ENCODE measurements at regions not wholly inside any gene's neighbourhood (a gene's known extent, or its start where the extent isn't known, plus 50 kb on each side); places are given as distances from the start of the nearest gene placed in this dataset.
A peak's percentile ranks its signal among the peaks of the same experiment; 100 is the strongest.

DNA sequence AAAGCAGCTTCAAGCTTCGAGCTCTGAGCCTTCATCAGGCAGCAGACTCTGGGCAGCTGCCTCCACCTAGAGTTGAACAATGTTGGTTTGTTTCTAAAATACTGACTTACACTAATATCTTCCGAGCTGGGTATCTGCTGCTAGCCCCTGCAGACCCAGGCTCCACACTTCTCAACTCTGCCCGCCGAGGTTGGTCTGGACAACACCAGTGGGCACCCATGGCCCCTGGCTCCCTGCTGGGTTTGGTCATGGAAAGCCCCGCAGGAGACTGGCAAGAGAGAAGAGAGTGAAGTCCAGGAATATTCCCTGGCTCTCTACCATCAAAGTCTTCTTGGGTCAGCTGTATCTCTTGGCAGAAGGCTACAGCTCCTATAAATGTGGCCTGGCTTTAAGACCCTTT lies 214.2 kb upstream of the TMEM132C start:
- no peak for DNase-seq

DNA sequence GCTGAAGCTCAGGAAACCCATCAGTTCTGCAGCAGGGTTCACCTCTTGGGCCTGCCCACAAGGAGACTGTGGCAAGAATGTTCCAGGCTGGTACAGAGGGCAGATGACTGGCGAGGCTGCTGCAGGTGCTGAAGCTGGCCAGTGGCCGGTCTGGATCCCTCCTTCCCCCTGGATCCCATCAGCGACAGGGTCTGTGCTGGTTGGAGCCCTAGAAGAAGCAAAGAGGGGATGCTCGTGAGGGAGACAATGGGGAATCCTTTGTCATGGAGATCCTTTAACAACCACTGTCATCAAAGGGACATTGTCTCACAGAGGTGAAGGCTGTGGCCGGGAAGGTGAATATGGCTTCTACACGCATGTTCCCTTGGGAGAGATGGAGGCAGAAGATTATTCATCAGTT lies 211.4 kb upstream of the TMEM132C start:
- DNase-seq: no peak

DNA sequence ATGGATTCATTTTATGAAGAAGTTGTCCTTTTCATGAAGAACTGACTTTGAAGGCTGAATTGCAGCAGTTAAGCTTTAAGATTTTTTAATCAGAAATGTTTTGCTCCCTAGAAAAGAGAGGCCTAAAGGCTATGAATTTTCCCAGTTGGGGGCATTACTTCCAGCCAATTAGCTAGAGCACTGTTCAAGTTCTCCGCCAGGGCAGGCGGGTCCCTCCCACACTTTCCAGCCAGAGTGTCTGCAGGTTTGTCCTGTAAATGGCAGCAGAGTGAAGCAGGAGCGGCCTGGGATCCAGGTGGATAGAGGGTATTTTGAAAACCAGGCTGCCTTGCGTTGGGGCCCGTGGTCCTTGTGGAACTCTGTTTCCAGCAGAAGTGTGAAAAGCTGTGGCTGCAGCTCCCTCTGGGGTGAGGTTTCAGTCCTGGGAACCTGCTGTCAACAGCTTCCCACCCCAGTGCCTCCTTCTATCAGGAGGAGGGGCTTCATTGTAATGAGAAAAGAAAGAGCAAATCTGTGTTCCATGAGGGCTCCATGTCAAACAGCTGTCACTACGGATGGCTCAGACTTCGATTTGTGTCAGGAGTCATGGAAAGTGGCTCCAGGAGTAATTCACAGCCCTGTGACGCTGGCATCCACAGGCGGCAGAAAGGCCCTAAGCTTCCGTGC lies 210.7 kb upstream of the TMEM132C start:
- no peak for DNase-seq

DNA sequence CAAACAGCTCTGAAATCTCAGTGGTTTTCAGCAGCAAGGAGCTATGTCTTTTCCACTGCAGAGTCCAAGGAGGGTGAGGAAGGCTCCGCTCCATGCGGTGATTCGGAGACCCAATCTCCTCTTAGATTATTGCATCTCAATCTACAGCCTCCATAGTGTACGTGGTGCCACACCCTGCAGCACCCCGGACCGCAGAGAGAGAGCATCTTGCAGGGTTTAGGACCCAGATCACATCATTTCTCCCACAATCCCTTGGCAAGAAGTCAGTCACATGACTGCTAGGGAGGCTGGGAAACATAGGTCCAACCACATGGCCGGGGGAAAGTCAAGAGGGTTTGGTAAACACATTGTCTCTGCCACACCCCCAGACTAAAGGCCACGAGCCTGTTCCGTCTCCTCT lies 209.4 kb upstream of the TMEM132C start:
- DNase-seq: no peak

DNA sequence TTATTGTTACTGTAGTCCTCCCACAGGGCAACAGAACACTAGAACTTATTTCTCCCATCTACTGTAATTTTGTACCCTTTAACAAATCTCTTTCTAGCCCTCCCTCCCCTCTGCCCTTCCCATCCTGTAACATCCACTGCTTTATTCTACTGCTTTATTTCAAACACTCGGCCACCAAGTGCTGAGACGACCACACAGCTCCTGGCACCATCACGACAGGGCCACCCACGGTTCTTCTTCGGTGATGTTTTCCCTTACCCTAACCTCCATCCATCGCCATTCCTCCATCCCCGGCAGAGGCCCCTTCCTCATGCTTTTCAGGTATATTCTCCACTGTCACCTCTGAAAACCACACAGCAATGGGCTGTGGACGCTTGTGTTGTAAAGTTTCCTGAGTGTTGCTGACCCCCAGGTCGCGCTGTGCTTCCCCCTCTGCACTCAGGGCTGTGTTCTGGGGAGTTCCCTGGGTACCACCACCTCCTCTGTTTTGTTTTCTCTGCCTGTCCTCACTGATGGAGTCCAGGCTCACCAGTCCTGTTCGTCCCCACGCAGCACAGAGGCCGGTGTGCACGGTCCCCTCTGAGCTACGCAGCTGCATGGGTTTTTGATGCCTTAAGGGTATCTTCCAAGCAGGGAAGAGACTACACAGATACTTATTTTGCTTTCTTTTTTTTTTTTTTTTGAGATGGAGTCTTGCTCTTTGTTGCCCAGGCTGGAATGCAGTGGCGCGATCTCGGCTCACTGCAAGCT lies 207.2 kb upstream of the TMEM132C start:
- DNase-seq: no peak

DNA sequence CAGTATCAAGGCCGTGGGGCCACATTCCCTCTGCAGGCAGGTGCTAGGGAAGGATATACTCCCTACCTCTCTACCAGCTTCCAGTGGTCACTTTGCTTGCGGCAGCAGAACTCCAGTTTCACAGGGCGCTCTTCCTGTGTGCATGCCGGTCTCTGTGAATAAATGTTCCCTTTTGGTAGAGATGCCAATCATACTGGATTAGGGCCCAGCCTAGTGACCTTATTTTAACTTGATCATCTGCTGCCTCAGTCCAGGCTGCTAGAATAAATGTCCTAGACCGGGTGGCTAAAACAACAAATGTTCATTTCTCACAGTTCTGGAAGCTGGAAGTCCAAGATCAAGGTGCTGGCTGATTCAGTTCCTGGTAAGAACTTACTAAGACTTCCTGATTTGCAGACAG lies 198.8 kb upstream of the TMEM132C start:
- no peak for DNase-seq

DNA sequence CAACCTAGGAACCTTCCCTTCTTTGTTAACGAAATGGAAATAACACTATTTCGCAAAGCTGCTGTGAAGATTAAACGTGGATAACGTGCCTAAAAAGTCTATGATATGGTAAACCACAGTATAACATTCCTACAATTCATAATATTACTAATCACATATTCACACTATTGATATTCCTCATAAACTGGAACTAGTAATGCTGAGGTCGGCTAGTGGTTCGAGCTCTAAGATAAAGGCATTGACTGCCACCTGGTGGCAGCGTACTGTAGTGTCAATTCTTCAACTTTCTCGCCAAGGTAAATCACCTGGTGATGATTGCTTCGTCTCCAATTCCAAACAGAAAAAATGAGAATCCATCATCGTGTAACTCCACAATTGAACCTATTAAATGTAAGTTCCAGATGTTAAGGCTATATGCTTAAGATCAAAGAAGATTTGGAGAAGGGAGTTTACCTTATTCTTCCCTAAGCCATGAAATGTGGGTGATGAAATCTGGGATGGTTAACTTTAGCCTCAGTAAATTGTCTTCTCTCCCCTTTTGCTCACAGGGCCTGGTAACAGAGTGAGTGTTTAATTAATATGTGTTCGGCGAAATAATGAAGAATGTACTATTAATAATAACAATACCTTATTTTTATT lies 197.5 kb upstream of the TMEM132C start:
- DNase-seq: no peak

DNA sequence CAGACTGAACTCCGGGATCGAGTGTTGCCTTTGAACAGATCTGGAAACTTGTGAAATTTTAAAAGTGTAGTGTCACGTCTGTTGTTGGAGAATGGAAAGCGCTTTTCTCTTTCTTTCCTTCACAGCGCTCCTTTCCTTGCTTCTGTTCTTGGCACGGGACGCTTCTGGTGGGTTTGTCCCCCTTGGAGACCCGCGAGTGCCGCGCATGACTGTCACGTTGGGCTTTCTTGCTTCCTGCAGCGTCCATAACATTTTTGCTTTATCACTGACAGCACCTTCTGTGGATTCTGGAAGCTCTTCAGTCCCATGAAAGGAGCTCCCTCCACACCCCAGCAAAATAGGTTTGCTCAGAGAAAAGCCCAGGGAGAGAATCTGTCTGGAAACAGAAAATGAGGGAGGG lies 193.0 kb upstream of the TMEM132C start:
- no peak for DNase-seq

DNA sequence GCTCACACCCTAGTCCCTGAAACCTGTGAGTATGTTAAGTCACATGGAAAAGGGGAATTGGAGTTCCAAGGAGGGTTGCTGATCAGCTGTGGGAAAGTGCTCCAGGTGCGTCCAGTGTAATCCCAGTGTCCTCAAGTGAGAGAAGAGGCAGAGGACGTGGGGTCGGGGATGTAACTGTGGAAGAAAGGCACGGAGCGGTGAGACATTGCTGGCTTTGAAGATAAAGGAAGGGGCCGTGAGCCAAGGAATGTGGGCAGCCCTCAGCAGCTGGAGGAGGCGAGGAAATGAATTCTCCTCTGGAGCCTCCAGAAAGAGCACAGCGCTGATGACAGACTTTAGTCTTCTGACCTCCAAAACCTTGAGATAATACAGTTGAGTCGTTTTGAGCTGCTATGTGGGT lies 191.6 kb upstream of the TMEM132C start:
- no peak for DNase-seq

DNA sequence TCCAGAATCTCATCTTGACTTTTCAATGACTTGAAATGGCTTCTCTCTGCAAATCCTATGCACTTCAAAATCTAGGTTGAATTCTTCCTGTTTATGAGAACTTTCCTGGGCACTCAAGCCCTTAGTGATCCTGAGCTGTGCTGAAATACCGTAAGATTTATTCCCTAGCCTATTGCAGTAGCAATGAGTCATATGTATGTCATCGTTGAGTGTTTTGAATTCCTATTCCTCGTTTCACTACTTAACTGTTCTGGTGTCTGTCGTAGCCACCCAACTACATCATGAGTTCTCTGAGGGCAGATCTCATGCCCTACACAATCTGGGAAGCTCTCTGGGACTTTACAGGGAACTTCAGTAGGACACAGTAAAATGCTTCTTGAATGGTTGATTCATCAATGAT lies 190.8 kb upstream of the TMEM132C start:
- no peak for DNase-seq

DNA sequence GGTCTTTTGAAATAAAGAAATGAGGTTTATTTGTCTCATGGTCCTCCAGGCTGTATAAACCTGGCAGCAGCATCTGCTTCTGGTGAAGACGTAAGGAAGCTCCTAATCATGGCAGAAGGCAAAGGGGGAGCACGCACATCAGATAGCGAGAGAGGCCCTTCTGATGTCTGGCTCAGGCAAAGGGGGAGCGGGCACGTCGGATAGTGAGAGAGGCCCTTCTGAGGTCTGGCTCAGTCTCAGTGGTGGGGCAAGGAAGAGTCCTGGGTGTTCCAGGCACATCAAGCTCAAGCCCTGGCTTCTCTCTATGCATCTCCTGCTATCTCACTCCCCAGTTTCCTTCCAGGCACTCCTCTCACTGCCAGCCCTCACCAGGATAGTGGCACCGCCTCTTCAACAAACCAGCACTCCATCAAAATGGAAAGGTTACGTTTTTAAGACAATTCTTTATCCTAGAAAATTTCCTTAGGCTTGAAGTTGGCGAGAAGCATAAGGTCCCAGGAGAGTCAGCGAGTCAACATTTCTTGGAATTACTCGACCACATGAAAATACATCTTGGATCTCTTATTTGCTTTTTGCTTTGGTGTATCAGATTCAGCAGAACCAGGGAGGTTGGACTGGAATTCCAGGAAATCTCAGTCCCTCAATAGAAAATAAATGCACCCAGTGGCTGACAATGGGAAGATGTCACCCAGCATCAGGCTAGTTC lies 189.6 kb upstream of the TMEM132C start:
- DNase-seq: no peak

DNA sequence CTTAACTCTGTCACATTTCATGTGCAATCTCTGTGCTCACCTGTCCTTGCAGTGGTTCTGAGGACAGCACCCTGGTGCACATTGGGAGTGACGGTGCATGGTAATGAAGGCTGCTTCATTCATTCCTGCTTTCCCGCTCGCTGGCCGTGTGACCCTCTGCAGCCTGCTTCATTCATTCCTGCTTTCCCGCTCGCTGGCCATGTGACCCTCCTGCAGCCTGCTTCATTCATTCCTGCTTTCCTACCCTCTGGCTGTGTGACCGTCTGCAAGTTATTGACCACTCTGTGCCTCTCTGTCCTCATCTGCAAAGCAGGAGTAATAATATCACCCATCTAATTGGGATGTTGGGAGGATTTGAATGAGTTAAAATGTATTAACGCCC lies 189.1 kb upstream of the TMEM132C start:
- no peak for DNase-seq

DNA sequence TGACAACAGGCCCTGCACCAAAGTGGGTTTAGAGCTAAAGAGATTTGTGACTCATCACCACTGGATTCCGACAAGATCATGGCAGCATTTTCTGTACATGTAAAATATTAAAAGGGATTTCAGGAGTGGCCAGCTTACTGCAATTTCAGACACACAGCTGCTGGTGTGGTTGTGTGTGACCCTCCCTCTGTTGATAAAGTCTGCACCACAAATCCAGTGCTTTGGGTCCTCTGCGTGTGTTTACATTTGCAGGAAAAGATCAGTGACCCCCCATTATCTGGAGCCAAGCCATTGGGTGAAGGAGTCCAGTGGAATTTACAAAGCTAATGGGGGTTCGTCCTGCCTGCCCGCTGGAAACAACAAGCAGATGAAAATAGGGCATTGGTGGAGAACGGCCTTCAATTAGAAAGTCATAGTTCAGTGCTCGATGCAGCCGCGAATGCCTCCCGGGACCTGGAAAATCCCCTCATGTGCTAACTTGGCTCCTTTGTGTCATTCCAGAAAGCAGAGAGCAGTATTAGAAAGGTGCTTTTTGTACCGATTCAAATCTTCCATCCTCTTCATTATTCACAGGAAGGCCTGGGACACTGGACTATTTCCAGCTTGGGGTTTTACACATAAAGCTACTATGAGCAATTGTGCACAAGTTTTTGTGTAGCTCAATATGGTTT lies 188.5 kb upstream of the TMEM132C start:
- DNase-seq: no peak

DNA sequence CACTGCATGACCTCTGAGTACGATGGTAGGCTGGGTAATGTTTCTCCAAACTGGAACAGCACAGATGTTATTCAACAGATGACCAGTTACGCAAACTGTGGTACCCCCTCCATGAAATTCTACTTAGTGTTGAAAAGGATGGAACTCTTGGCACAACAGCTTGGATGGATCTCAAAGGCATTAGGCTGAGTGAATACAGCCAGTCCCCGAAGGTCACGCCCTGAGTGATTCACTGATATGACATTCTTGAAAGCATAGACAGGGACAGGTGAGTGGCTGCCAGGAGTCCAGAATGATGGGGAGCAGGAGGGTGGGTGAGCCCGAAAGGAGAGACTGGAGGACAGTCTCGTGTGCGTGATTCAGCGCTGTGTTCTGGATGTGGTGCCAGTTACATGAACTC lies 187.5 kb upstream of the TMEM132C start:
- DNase-seq: no peak

DNA sequence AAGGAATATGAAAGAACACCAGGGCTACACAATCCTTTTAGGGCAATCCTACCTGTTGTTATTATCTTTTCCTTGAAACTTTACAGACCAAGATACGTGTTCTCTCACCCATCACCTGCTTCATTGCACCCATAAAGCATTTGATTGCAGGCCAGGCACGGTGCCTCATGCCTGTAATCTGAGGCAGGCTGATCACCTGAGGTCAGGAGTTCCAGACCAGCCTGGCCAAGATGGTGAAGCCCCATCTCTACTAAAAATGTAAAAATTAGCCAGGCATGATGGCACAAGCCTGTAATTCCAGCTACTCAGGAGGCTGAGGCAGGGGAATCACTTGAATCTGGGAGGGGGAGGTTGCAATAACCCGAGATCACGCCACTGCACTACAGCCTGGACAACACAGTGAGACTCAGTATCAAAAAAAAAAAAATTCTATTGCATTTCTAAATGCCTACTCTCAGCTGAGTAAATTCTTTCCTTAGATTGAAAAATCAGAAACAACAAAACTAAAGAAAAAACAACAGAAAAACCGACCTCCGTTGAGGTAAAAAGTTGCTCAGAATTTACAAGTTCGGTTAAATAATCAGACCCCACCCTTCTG lies 183.7 kb upstream of the TMEM132C start:
- no peak for DNase-seq

DNA sequence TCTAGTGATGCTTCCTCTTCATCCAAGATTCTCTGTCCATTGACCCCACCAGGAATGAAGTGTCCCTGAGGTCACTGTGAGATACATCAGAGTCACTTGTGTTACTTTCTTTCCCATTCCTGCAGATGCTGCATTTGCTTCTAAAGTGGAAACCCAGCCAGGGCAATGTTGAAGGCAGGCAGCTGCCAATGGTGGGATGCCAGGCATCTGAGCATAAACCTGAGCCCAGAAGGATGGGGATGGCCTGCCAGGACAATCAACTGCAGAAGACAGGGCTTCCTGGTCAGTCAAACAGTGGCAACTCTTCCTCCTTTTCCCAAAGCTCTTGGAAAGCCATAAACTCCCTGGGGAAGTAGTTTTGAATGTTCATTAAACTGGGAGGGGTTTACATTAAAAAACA lies 178.0 kb upstream of the TMEM132C start:
- DNase-seq: no peak

DNA sequence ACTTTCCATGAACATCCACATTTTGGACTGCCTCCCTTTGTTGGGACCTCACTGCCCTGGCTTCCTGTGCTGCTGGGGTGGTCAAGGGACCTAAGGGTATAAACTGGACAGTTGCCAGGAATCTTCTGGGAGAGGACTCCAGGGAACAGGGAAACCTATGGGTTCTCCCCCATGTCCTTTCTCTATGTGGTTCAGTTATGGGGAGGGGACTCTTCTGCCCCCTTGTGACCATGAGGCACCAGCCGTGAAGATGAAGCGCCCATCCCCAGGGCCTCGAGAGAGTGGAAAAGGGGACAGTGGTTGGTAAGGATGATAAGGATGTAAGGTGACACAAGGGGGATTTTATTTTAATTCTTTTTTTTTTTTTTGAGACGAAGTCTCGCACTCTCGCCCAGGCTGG lies 177.0 kb upstream of the TMEM132C start:
- no peak for DNase-seq

DNA sequence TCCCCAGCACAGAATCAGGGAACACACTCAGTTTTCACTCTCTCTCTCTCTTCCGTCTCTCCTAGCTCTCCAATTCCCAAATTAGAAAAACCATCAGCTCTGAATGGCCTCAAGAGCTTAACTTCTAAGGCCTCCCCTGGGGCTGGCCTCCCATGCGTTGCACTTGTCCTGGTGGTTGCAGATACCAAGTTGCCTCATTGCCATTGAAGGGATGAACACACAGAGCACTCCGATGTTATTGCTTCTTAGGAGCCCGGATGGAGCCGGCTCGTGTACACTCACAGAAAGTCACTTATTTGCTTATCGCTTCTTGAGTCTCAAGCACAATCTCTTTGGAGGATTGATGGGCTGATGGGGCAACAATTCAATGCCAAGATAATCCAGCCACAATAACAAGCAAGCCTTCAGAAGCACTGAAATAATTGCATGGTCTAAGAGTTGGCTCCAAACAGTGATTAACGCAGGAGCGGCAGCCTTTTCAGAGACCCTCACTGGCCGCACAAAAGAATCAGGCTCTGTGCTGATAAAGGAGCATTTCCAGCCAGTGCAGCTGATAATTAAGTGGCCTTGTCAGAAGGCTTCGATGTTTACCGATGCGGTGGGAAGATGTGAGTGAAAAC lies 175.8 kb upstream of the TMEM132C start:
- DNase-seq: peak; percentile 99

DNA sequence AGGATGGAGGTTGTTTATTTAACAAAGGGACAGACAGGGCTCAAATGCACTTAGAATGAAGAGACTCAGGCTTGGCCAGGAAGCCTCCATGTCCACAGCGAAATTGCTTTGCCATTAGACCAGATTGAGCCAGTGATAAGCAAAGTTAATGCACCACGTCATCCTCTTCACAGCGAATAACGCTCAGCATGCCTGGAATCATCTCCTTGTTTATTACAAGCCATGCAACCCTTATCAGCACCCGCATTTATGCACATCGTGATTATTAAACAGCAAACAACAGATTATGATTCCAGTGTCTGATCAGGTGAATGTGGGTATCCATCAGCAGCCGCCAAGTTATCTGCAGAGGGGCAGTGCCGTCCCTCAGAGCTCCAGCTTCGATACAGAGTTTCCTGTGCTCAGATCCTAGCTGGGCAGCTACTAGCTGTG lies 175.0 kb upstream of the TMEM132C start:
- peak; percentile 98 for DNase-seq

DNA sequence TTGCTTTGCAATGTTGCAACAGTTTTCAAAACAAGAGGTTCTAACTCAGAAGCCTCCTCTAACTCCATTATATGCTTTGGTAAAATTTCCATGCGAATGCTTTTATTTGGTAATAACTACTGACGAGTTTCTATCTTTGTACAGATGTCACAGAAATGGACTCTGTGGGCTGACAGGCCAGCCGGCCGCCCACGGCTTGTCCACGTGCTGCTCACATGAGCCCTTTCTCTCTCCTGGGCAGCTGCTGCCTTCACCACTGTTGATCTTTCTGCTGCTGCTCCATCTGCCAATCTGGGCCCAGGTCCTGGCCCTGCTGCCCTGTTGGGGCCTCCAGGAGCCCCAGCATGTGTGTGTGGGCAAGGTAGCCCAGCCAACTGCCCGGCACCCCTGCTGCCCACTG lies 168.2 kb upstream of the TMEM132C start:
- no peak for DNase-seq

DNA sequence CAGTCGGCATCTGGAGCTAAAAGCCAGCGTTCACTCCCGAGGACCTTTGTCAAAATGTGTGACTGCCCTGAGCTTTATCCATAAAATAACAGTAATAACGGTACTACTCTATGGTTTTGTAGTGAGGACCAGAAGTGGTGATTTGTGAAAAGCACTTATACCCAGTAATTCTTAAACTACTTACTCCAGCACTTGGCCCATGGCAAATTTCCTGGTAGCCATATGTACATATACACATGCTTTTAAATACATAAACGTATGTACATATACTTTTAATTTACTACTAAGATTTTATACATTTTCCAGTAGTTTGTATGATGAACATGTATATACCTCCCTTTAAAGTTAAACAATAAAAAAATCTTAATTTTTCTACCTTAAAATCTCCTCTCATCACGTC lies 163.8 kb upstream of the TMEM132C start:
- DNase-seq: no peak

DNA sequence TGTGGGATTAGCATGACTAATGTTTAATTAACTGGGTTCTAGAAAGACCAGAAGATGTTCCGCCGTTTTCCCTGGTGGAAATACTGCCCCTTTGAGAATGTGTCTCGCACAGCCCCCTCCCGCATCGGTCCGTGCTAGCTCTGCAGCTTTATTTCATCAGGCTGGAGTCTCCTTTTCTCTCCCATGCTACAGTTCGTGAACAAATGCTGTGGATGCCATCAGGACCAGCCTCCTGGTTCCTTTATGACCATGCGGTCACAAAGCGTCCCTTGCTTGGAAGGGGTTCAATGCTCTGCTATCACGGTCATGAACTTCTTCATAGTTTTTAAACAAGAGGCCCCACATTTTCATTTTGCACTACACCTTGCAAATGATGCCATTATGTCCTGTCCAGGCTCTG lies 157.7 kb upstream of the TMEM132C start:
- no peak for DNase-seq

Data from DMS79 (cell line).